CD4-positive, alpha-beta T cell (primary cell): ENCODE measurements at regions not wholly inside any gene's neighbourhood (a gene's known extent, or its start where the extent isn't known, plus 50 kb on each side); places are given as distances from the start of the nearest gene placed in this dataset.

Experiments
- ATAC-seq: fragments of 200-7000 bp; cut with Tn5 transposase; one replicate; pipeline ENCODE4 v1.10.0; 2022; ENCODE audit warnings: mild to moderate bottlenecking; ENCODE audit not compliant: poor library complexity
- CTCF ChIA-PET: fragments of 350-600 bp; sonication (Branson Sonifier 250); formaldehyde crosslinking; loops from one replicate; lab custom pipeline; 2021; ENCODE audit warnings: antibody characterized with exemption, inconsistent platforms; lab: Charles Lee
- POLR2A ChIA-PET: fragments of 350-600 bp; sonication (Branson Sonifier 250); formaldehyde crosslinking; loops from one replicate; lab custom pipeline; 2021; ENCODE audit warnings: antibody characterized with exemption, inconsistent platforms; lab: Charles Lee
- DNase-seq, 14 experiments: peaks; one replicate each; pipeline ENCODE4 v3.0.0-alpha.2; 2013 to 2020; ENCODE audit warnings: mixed read lengths in 2 of 14
- H3K27ac ChIP-seq, 2 donors: one replicate each; pipeline versions ENCODE4 v1.5.1 to v1.7.0; 2013; ENCODE audit warnings: low read length in 2 of 2, low read depth in 1 of 2, mild to moderate bottlenecking in 1 of 2
- H3K27me3 ChIP-seq, 2 experiments: 1 replicate in 1 of 2; 2 replicates in 1 of 2; pipeline versions ENCODE4 v1.6.1 to v1.7.0; 2013; ENCODE audit warnings: low read length in 2 of 2, control low read depth in 1 of 2, mild to moderate bottlenecking in 1 of 2, moderate library complexity in 1 of 2; ENCODE audit not compliant: insufficient read depth in 2 of 2, control insufficient read depth in 1 of 2
- H3K36me3 ChIP-seq: one replicate; pipeline ENCODE4 v1.6.1; 2013; ENCODE audit warnings: low read length, control low read depth; ENCODE audit not compliant: insufficient read depth
- H3K4me1 ChIP-seq: one replicate; pipeline ENCODE4 v1.6.1; 2013; ENCODE audit warnings: low read length, control low read depth; ENCODE audit not compliant: insufficient read depth
- H3K4me3 ChIP-seq: one replicate; pipeline ENCODE4 v1.5.1; 2013; ENCODE audit warnings: mild to moderate bottlenecking, low read length, moderate library complexity
- H3K9me3 ChIP-seq, 2 experiments: 1 replicate in 1 of 2; 2 replicates in 1 of 2; pipeline versions ENCODE4 v1.6.1 to v1.7.0; 2013; ENCODE audit warnings: low read length in 2 of 2, mild to moderate bottlenecking in 2 of 2, control low read depth in 1 of 2, moderate library complexity in 1 of 2; ENCODE audit not compliant: control insufficient read depth in 1 of 2, insufficient read depth in 1 of 2
- H3K27ac Mint-ChIP-seq: one replicate; pipeline ENCODE4 v1.8.0; 2020; ENCODE audit warnings: mixed read lengths
- H3K27me3 Mint-ChIP-seq: one replicate; pipeline ENCODE4 v1.8.0; 2021; ENCODE audit warnings: mixed read lengths
- H3K36me3 Mint-ChIP-seq: one replicate; pipeline ENCODE4 v1.8.0; 2021; ENCODE audit warnings: low read depth, mixed read lengths
- H3K4me1 Mint-ChIP-seq: one replicate; pipeline ENCODE4 v1.8.0; 2021; ENCODE audit warnings: low read depth, mixed read lengths
- H3K4me3 Mint-ChIP-seq: one replicate; pipeline ENCODE4 v1.8.0; 2020; ENCODE audit warnings: mild to moderate bottlenecking, mixed read lengths
- H3K9me3 Mint-ChIP-seq: one replicate; pipeline ENCODE4 v1.8.0; 2020; ENCODE audit warnings: mixed read lengths
- intact Hi-C, 2 experiments: fragments of 100-400 bp; cut with DNase I in 1 of 2; cut with micrococcal nuclease in 1 of 2; formaldehyde crosslinking; loops; one replicate each; pipeline versions ENCODE4 v1.15.1 to v1.9.0; 2023 to 2025; cut with DNase I, micrococcal nuclease
- TF ChIP-seq, protein P1 (sequence below): fragments of 200-600 bp; IDR thresholded peaks from one replicate; pipeline ENCODE4 v1.8.0; 2022; ENCODE audit warnings: antibody characterized with exemption, mild to moderate bottlenecking

DNA sequence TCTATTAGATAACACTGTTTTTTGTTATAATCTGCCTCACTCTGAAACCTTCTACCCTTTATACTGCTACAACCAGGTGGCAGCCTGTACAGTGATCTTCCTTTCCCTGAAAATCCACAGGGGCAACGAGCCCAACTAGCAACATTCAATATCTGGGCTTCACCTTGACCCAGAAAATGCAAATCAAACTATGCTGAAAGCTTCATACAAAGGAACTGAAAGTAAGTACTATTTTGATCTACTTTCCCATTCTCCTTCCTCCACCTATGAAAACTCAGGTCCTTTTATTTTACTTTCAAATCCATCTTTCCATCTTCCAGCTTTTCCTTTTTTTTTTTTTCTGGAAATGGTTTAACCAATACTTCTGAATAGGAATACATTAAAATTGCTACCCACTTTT, 175.8 kb upstream of the CCDC150 start:
- Mint-ChIP-seq H3K9me3 (no peaks in the 10 kb centered on the region), H3K4me1 (peaks cover 13% of the 10 kb centered on the region), H3K36me3 (no peaks in the 10 kb centered on the region), H3K27ac (no peak overlapping the region), H3K4me3 (no peak overlapping the region), H3K27me3 (peaks cover 67% of the 10 kb centered on the region)
- no peak overlapping the region for H3K4me3 ChIP-seq
- DNase-seq: no peak
- H3K27ac ChIP-seq: no peak overlapping the region
- TF ChIP-seq, protein P1, sequence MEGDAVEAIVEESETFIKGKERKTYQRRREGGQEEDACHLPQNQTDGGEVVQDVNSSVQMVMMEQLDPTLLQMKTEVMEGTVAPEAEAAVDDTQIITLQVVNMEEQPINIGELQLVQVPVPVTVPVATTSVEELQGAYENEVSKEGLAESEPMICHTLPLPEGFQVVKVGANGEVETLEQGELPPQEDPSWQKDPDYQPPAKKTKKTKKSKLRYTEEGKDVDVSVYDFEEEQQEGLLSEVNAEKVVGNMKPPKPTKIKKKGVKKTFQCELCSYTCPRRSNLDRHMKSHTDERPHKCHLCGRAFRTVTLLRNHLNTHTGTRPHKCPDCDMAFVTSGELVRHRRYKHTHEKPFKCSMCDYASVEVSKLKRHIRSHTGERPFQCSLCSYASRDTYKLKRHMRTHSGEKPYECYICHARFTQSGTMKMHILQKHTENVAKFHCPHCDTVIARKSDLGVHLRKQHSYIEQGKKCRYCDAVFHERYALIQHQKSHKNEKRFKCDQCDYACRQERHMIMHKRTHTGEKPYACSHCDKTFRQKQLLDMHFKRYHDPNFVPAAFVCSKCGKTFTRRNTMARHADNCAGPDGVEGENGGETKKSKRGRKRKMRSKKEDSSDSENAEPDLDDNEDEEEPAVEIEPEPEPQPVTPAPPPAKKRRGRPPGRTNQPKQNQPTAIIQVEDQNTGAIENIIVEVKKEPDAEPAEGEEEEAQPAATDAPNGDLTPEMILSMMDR: no peak
- intact Hi-C loops: no loop called here
- no peak for ATAC-seq
- H3K36me3 ChIP-seq: no peaks in the 10 kb centered on the region
- ChIA-PET POLR2A (no interaction called here), CTCF (no interaction called here)
- H3K9me3 ChIP-seq: no peaks in the 10 kb centered on the region
- peaks cover 5% of the 10 kb centered on the region for H3K4me1 ChIP-seq
- peaks cover 5 to 13% of the 10 kb centered on the region in 2 experiments for H3K27me3 ChIP-seq

DNA sequence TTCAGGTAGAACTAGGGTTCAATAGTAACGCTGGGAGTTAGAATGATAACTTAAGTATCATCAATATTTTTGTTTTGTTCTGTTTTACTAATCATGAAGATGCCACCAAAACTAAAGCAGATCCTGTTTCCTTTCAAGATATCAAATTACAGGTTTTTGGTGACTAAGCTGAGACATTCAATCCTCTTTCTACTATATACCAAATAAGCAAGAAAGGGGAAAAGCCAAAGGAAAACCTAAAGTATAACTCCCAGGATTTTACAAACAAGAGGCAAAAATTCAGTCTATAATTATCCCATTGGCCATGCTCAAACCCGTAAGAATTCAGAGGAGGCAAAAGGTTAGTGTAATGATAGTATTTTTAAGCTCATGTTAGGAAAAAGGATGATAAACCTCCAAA, 175.2 kb upstream of the CCDC150 start:
- intact Hi-C loops: no loop called here
- no peak overlapping the region for H3K27ac Mint-ChIP-seq
- H3K36me3 ChIP-seq: no peaks in the 10 kb centered on the region
- TF ChIP-seq, protein P1: no peak
- H3K4me3 ChIP-seq: no peak overlapping the region
- H3K27ac ChIP-seq: no peak overlapping the region
- no peaks in the 10 kb centered on the region for H3K9me3 ChIP-seq
- H3K27me3 Mint-ChIP-seq: peaks cover 61% of the 10 kb centered on the region
- no peak for ATAC-seq
- no peak for DNase-seq
- CTCF ChIA-PET: no interaction called here
- H3K27me3 ChIP-seq: peaks cover 5 to 7% of the 10 kb centered on the region in 2 experiments
- peaks cover 4% of the 10 kb centered on the region for H3K4me1 ChIP-seq
- peaks cover 8% of the 10 kb centered on the region for H3K4me1 Mint-ChIP-seq
- POLR2A ChIA-PET: no interaction called here
- no peaks in the 10 kb centered on the region for H3K9me3 Mint-ChIP-seq
- H3K36me3 Mint-ChIP-seq: no peaks in the 10 kb centered on the region
- no peak overlapping the region for H3K4me3 Mint-ChIP-seq

DNA sequence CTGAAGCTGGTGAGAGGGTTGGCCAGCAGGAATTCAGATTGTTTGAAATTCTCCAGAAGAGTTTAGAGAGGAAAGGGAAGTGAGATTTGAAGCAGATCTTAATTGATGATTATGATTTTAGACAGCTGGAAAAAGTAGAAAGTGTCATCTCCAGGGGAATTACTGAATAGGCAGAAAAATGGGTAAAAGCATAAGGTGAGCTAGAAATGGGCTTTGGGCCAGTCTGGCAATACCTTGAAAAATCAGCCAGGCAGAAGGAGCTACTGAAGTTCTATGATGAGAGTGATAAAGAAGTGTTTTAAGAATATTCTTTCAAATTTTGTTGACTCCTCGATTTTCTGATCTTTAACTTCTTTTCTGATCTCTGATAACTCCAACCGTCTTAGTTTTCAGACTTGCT, 172.9 kb upstream of the CCDC150 start:
- no peaks in the 10 kb centered on the region for H3K4me1 Mint-ChIP-seq
- ATAC-seq (no peak), DNase-seq (no peak)
- no peak overlapping the region for H3K4me3 Mint-ChIP-seq
- H3K27me3 Mint-ChIP-seq: peaks cover 40% of the 10 kb centered on the region
- ChIA-PET CTCF (no interaction called here), POLR2A (no interaction called here)
- no peaks in the 10 kb centered on the region for H3K9me3 Mint-ChIP-seq
- Histone ChIP-seq H3K27me3 (peaks cover 0 to 5% of the 10 kb centered on the region in 2 experiments), H3K27ac (no peak overlapping the region), H3K4me3 (no peak overlapping the region), H3K4me1 (no peaks in the 10 kb centered on the region), H3K36me3 (no peaks in the 10 kb centered on the region), H3K9me3 (no peaks in the 10 kb centered on the region)
- intact Hi-C loops: no loop called here
- TF ChIP-seq, protein P1: no peak
- H3K27ac Mint-ChIP-seq: no peak overlapping the region
- no peaks in the 10 kb centered on the region for H3K36me3 Mint-ChIP-seq
